ENCODE measurements at regions not wholly inside any gene's neighbourhood (a gene's known extent, or its start where the extent isn't known, plus 50 kb on each side); places are given as distances from the start of the nearest gene placed in this dataset.
"Not testable (repeated sequence)": the region's sequence is repeated elsewhere in the genome, so short reads cannot be mapped to it uniquely, and the experiment has no call there.

- Histone ChIP-seq H3K9me3 (no peaks in the 10 kb centered on the region), H3K36me3 (no peaks in the 10 kb centered on the region), H3K27me3 (no peaks in the 10 kb centered on the region), H3K4me3 (no peak overlapping the region)
- DNase-seq: no peak
Observed at GRCh38 chr9:79057576-79057975, 514.2 kb upstream of the TLE4 start.

- Histone ChIP-seq H3K4me3 (no peak overlapping the region), H3K27me3 (no peaks in the 10 kb centered on the region), H3K36me3 (no peaks in the 10 kb centered on the region), H3K9me3 (no peaks in the 10 kb centered on the region)
- no peak for DNase-seq
Observed at GRCh38 chr9:79060766-79061165, 511.0 kb upstream of the TLE4 start.

DNA sequence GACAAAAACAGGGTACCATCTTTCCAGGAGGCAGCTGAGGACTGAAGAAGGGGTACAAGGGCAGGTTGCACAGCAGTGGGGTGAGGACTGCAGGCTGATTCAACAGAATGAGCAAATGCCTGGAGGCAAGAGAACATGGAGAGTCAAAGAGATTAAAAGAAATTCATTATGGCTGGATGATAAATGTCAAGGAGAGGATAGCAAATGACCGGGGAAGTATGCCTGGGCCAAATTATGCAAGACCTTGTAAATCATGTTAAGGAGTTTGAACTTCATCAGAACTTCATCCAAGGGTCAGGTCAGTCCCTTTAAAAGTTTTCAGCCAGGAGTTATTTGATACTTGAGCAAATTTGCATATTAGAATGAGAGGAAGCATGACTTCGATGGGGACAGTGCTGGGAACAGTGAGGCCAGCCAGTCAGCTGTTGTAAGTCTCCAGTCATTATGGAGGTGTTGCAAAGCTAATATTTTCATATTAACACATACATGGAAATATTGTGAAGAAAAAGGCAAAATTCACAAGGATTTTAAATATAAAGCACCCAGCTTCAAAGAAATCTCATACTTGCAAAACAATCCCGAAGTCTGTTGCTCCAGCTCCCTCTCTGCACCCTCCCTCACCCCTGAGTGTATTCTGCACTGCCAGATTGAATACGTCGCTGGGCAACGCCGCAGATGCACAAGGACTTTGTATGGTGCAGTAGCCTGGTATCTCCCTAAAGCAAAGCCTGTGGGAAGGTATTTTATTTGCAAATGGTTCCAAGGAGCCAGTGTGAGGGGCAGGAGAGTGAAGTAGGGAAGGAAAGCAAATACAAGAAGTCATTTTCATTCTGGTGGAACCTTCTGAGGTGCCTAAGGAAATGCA lies 509.8 kb upstream of the TLE4 start:
- no peak for DNase-seq

DNA sequence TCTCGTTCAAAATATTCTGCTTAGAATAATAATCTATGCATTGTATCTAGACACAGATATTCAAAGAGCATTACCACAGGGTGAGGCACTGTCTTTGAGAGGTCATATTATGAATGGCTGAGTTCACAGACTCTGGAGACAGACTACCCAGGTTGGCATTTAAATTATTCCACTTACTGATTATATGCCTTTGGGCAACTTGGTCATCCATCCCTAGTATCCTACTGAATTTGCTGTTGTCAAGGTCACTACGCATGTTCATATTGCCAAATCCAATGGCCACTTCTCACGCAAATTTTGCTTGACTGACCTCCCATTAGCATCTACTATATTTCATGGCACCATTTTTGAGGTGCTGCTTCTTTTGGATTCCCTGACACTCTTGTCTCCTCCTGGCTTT lies 498.6 kb upstream of the TLE4 start:
- no peak for DNase-seq
- Histone ChIP-seq H3K27me3 (no peaks in the 10 kb centered on the region), H3K9me3 (no peaks in the 10 kb centered on the region), H3K4me3 (no peak overlapping the region), H3K36me3 (no peaks in the 10 kb centered on the region)

More for the DNA sequence above, 509.8 kb upstream of the TLE4 start:
- H3K27me3 ChIP-seq: no peaks in the 10 kb centered on the region
- no peak overlapping the region for H3K4me3 ChIP-seq
- H3K9me3 ChIP-seq: no peaks in the 10 kb centered on the region
- no peaks in the 10 kb centered on the region for H3K36me3 ChIP-seq

DNA sequence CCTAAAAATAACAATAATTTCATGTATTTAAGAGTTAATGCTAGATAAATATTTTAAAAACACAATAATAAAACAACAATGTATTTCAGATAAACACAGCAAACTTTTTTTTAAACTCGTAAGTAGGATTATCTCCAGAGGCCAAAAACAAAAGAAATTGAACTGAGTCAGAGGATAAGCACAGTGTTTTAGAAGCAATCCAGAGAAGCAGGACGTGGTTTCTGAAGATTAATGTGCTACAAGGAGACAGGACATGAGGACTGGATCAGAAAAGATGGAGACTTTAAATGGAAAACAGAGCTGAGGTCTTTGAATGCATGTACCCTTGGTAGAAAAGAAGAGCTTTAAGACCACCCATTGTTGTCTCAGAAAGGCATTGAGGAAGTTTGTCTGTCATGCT lies 491.2 kb upstream of the TLE4 start:
- Histone ChIP-seq H3K4me3 (no peak overlapping the region), H3K27me3 (no peaks in the 10 kb centered on the region), H3K9me3 (no peaks in the 10 kb centered on the region), H3K36me3 (no peaks in the 10 kb centered on the region)
- no peak for DNase-seq

GRCh38 chr9:79083621-79084020 lies 488.1 kb upstream of the TLE4 start:
- H3K4me3 ChIP-seq: no peak overlapping the region
- H3K9me3 ChIP-seq: no peaks in the 10 kb centered on the region
- no peak for DNase-seq
- H3K27me3 ChIP-seq: no peaks in the 10 kb centered on the region
- H3K36me3 ChIP-seq: no peaks in the 10 kb centered on the region

- H3K36me3 ChIP-seq: no peaks in the 10 kb centered on the region
- no peak overlapping the region for H3K4me3 ChIP-seq
- no peaks in the 10 kb centered on the region for H3K27me3 ChIP-seq
- no peak for DNase-seq
- H3K9me3 ChIP-seq: no peaks in the 10 kb centered on the region
Observed at GRCh38 chr9:79087133-79087532, 484.6 kb upstream of the TLE4 start.

DNA sequence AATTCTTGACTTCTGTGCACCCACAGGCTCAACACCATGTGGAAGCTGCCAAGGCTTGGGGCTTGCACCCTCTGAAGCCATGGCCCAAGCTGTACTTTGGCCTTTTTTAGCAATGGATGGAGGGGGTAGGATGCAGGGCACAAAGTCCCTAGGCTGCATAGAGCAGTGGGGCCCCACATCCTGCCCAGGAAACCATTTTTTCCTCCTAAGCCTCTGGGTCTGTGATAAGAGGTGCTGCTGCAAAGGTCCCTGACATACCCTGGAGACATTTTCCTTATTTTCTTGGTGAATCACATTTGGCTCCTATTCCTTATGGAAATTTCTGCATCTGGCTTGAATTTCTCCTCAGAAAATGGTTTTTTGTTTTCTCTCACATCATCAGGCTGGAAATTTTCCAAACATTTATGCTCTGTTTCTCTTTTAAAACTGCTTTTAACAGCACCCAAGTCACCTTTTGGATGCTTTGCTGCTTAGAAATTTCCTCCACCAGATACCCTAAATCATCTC lies 482.7 kb upstream of the TLE4 start:
- H3K9me3 ChIP-seq: no peaks in the 10 kb centered on the region
- H3K4me3 ChIP-seq: no peak overlapping the region
- no peaks in the 10 kb centered on the region for H3K27me3 ChIP-seq
- DNase-seq: no peak
- no peaks in the 10 kb centered on the region for H3K36me3 ChIP-seq

GRCh38 chr9:79089851-79090250 lies 481.9 kb upstream of the TLE4 start:
- not testable (repeated sequence) for DNase-seq, H3K27me3 ChIP-seq, H3K36me3 ChIP-seq, H3K4me3 ChIP-seq, H3K9me3 ChIP-seq

DNA sequence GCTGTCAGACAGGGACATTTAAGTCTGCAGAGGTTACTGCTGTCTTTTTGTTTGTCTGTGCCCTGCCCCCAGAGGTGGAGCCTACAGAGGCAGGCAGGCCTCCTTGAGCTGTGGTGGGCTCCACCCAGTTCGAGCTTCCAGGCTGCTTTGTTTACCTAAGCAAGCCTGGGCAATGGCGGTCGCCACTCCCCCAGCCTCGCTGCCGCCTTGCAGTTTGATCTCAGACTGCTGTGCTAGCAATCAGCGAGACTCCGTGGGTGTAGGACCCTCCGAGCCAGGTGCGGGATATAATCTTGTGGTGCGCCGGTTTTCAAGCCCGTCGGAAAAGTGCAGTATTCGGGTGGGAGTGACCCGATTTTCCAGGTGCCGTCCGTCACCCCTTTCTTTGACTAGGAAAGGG lies 468.5 kb upstream of the TLE4 start:
- H3K9me3 ChIP-seq, H3K4me3 ChIP-seq, DNase-seq, H3K36me3 ChIP-seq, H3K27me3 ChIP-seq: not testable (repeated sequence)

- Histone ChIP-seq H3K4me3 (no peak overlapping the region), H3K9me3 (no peaks in the 10 kb centered on the region), H3K27me3 (no peaks in the 10 kb centered on the region), H3K36me3 (no peaks in the 10 kb centered on the region)
- no peak for DNase-seq
Observed at GRCh38 chr9:79104216-79104615, 467.5 kb upstream of the TLE4 start.

- no peak for DNase-seq
- Histone ChIP-seq H3K9me3 (no peaks in the 10 kb centered on the region), H3K27me3 (no peaks in the 10 kb centered on the region), H3K4me3 (no peak overlapping the region), H3K36me3 (no peaks in the 10 kb centered on the region)
Observed at GRCh38 chr9:79104951-79105350, 466.8 kb upstream of the TLE4 start.

GRCh38 chr9:79107911-79108676 lies 463.7 kb upstream of the TLE4 start:
- Histone ChIP-seq H3K9me3 (no peaks in the 10 kb centered on the region), H3K27me3 (no peaks in the 10 kb centered on the region), H3K4me3 (no peak overlapping the region), H3K36me3 (no peaks in the 10 kb centered on the region)
- no peak for DNase-seq

DNA sequence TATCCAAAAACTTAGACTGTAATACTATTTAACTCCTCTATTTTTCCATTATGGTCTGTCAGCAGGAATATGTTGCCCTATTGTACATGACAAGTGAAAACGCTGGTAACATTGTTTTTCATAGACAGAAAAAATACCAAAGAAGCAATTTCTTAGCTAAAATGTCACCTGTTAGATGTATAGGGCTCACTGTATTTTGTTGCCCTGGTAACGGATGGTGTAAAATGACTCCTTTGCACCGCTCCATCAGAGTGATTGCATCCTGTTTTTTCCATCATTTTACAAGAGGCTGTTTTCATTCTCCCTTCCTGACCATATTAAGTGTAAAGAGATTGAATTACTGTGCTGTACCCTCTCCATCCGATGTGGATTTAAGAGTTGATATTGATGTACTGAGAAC lies 460.1 kb upstream of the TLE4 start:
- Histone ChIP-seq H3K4me3 (no peak overlapping the region), H3K27me3 (no peaks in the 10 kb centered on the region), H3K36me3 (no peaks in the 10 kb centered on the region), H3K9me3 (no peaks in the 10 kb centered on the region)
- no peak for DNase-seq

DNA sequence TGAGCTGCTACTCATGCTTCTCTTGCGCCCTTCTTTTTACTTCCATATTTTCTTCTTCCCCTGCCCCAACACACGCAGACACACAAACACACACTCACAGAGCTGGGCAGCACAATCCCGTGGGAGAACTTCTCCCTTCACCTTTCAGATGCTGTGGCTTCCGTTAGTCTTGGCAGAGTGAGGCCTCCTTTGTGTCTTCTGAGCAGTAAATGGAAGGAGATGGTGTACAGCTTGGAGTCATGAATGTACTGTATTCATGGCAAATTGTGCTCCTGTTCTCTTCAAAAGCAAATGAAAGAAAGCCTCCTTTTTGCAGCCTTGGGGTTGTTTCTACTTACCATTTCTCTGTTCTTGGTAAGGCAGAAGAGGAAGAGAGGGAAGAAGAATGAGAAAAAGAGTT lies 456.6 kb upstream of the TLE4 start:
- Histone ChIP-seq H3K4me3 (no peak overlapping the region), H3K27me3 (no peaks in the 10 kb centered on the region), H3K9me3 (no peaks in the 10 kb centered on the region), H3K36me3 (no peaks in the 10 kb centered on the region)
- DNase-seq: no peak

DNA sequence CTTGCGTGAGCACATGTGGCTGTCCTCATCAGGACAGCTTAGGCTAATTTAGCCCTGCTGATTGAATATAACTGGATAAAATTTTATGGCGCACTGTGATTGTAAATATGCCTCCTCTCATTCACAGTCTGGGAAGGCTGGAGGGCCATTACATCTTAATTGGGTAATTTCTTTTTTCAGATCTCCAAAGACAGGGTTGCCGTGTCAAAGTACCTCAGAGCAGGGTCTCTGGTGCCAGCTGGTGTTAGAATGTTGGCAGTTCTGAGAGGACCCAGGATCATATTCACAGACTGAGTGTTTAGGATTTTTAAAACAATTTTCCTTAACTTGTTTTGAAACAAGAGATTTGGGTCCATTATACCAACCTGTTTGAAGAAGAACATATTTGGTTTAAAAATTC lies 455.7 kb upstream of the TLE4 start:
- Histone ChIP-seq H3K36me3 (no peaks in the 10 kb centered on the region), H3K4me3 (no peak overlapping the region), H3K9me3 (no peaks in the 10 kb centered on the region), H3K27me3 (no peaks in the 10 kb centered on the region)
- DNase-seq: no peak

DNA sequence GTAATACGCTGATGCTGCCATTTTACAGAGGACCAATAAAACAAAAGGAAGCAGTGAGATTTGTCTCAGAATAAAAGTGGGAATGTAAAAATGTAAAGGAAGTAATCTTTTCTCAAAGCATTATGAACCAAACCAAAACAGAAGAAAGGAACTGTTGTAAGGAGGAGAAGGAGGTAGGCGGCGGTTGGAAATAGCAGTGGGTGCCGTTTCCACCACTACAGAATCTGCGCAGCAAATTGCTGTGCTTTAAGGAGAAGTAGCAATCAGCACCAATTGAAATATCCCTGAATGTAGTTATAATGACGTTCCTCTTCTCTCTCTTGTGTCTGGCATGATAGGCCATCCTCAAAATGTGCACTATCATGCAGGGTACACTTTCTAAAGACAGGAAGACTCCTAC lies 455.1 kb upstream of the TLE4 start:
- Histone ChIP-seq H3K27me3 (no peaks in the 10 kb centered on the region), H3K9me3 (no peaks in the 10 kb centered on the region), H3K36me3 (no peaks in the 10 kb centered on the region), H3K4me3 (no peak overlapping the region)
- DNase-seq: no peak

DNA sequence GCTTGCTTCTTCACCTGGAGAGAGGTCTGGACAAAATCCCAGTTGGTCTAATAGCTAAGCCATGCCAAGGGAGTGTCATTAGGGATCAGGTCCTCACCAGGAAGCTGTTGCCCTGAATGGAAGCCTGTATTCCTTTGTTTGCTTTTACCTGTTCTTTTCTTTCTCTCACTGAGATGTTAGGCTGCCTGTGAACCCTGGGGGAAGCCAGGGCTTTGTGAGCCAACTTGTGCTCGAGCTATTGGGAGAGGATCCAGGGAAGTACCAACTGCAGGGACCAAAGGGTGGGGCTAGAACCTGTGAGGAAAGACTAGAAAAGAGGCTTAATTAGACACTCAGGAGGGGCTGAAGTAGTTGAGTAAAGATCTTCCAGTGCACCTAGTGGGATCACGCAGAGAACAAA lies 451.2 kb upstream of the TLE4 start:
- H3K9me3 ChIP-seq: no peaks in the 10 kb centered on the region
- H3K27me3 ChIP-seq: no peaks in the 10 kb centered on the region
- DNase-seq: no peak
- H3K4me3 ChIP-seq: no peak overlapping the region
- no peaks in the 10 kb centered on the region for H3K36me3 ChIP-seq
